ENCODE measurements at regions not wholly inside any gene's neighbourhood (a gene's known extent, or its start where the extent isn't known, plus 50 kb on each side); places are given as distances from the start of the nearest gene placed in this dataset.
"Not testable (repeated sequence)": the region's sequence is repeated elsewhere in the genome, so short reads cannot be mapped to it uniquely, and the experiment has no call there.

GRCh38 chr7:121499624-121500023 is 103.5 kb upstream of the FAM3C start:
- no peaks in the 10 kb centered on the region for H3K27me3 ChIP-seq (ENCODE audit: control insufficient read depth in 1 of 2, insufficient read depth in 2 of 2, low read length in 1 of 2)
- H3K27ac ChIP-seq (ENCODE audit: low read depth in 1 of 2, low read length in 2 of 2), result no peak overlapping the region
- no peak for DNase-seq
- no peak overlapping the region for H3K4me3 ChIP-seq (ENCODE audit: low read length in 2 of 2)
- intact Hi-C loops (cut with DNase I), result loop anchor here in 1 of 2 donors (10.0 kb wide), 1 partner anchor 105 kb away; the partner anchor contains the start of gene FAM3C
- 72 to 77% methylated on average over 4 of the region's 4 CpGs for WGBS, 2 donors
- H3K9me3 ChIP-seq (ENCODE audit: control insufficient read depth, low read length), result no peaks in the 10 kb centered on the region
- H3K36me3 ChIP-seq (ENCODE audit: control insufficient read depth in 1 of 2, insufficient read depth in 2 of 2, low read length in 1 of 2), result no peaks in the 10 kb centered on the region
- no peaks in the 10 kb centered on the region for H3K4me1 ChIP-seq (ENCODE audit: control insufficient read depth in 1 of 2, insufficient read depth in 2 of 2, low read length in 2 of 2)
- no peak for ATAC-seq (ENCODE audit: low FRiP score)

GRCh38 chr7:121498816-121499215 is 102.7 kb upstream of the FAM3C start:
- H3K9me3 ChIP-seq (ENCODE audit: control insufficient read depth, low read length), result no peaks in the 10 kb centered on the region
- no peaks in the 10 kb centered on the region for H3K27me3 ChIP-seq (ENCODE audit: control insufficient read depth in 1 of 2, insufficient read depth in 2 of 2, low read length in 1 of 2)
- intact Hi-C loops (cut with DNase I), result no loop called here

GRCh38 chr7:121497545-121497944 is 101.4 kb upstream of the FAM3C start:
- H3K27me3 ChIP-seq (ENCODE audit: control insufficient read depth in 1 of 2, insufficient read depth in 2 of 2, low read length in 1 of 2); intact Hi-C loops (cut with DNase I); H3K36me3 ChIP-seq (ENCODE audit: control insufficient read depth in 1 of 2, insufficient read depth in 2 of 2, low read length in 1 of 2); H3K4me1 ChIP-seq (ENCODE audit: control insufficient read depth in 1 of 2, insufficient read depth in 2 of 2, low read length in 2 of 2); DNase-seq; H3K9me3 ChIP-seq (ENCODE audit: control insufficient read depth, low read length); H3K27ac ChIP-seq (ENCODE audit: low read depth in 1 of 2, low read length in 2 of 2); ATAC-seq (ENCODE audit: low FRiP score); H3K4me3 ChIP-seq (ENCODE audit: low read length in 2 of 2): not testable (repeated sequence)
- WGBS, 2 donors, result 63 to 71% methylated on average over 4 of the region's 4 CpGs

More at GRCh38 chr7:121498816-121499215, 102.7 kb upstream of the FAM3C start:
- no peak overlapping the region for H3K4me3 ChIP-seq (ENCODE audit: low read length in 2 of 2)
- no peaks in the 10 kb centered on the region for H3K4me1 ChIP-seq (ENCODE audit: control insufficient read depth in 1 of 2, insufficient read depth in 2 of 2, low read length in 2 of 2)
- 83 to 84% methylated on average over 1 of the region's 1 CpG for WGBS, 2 donors
- H3K27ac ChIP-seq (ENCODE audit: low read depth in 1 of 2, low read length in 2 of 2), result no peak overlapping the region
- ATAC-seq (ENCODE audit: low FRiP score), result no peak
- H3K36me3 ChIP-seq (ENCODE audit: control insufficient read depth in 1 of 2, insufficient read depth in 2 of 2, low read length in 1 of 2), result no peaks in the 10 kb centered on the region
- no peak for DNase-seq

- no peak for ATAC-seq (ENCODE audit: low FRiP score)
- Histone ChIP-seq H3K4me3 (ENCODE audit: low read length in 2 of 2) (no peak overlapping the region), H3K4me1 (ENCODE audit: control insufficient read depth in 1 of 2, insufficient read depth in 2 of 2, low read length in 2 of 2) (no peaks in the 10 kb centered on the region), H3K27ac (ENCODE audit: low read depth in 1 of 2, low read length in 2 of 2) (no peak overlapping the region), H3K9me3 (ENCODE audit: control insufficient read depth, low read length) (no peaks in the 10 kb centered on the region), H3K36me3 (ENCODE audit: control insufficient read depth in 1 of 2, insufficient read depth in 2 of 2, low read length in 1 of 2) (no peaks in the 10 kb centered on the region), H3K27me3 (ENCODE audit: control insufficient read depth in 1 of 2, insufficient read depth in 2 of 2, low read length in 1 of 2) (no peaks in the 10 kb centered on the region)
- intact Hi-C loops (cut with DNase I), result no loop called here
- no peak for DNase-seq
These were observed 98.4 kb upstream of the FAM3C start for GRCh38 chr7:121494516-121494915.

GRCh38 chr7:121493553-121493952 is 97.4 kb upstream of the FAM3C start:
- DNase-seq, result no peak
- Histone ChIP-seq H3K36me3 (ENCODE audit: control insufficient read depth in 1 of 2, insufficient read depth in 2 of 2, low read length in 1 of 2) (no peaks in the 10 kb centered on the region), H3K4me1 (ENCODE audit: control insufficient read depth in 1 of 2, insufficient read depth in 2 of 2, low read length in 2 of 2) (no peaks in the 10 kb centered on the region), H3K4me3 (ENCODE audit: low read length in 2 of 2) (no peak overlapping the region), H3K9me3 (ENCODE audit: control insufficient read depth, low read length) (no peaks in the 10 kb centered on the region), H3K27me3 (ENCODE audit: control insufficient read depth in 1 of 2, insufficient read depth in 2 of 2, low read length in 1 of 2) (no peaks in the 10 kb centered on the region), H3K27ac (ENCODE audit: low read depth in 1 of 2, low read length in 2 of 2) (no peak overlapping the region)
- intact Hi-C loops (cut with DNase I), result no loop called here
- 56 to 67% methylated on average over 1 of the region's 1 CpG for WGBS, 2 donors
- no peak for ATAC-seq (ENCODE audit: low FRiP score)

- 63 to 77% methylated on average over 5 of the region's 5 CpGs for WGBS, 2 donors
These were observed 94.2 kb upstream of the FAM3C start for GRCh38 chr7:121490309-121490708.

GRCh38 chr7:121489440-121489839 is 93.3 kb upstream of the FAM3C start:
- Histone ChIP-seq H3K4me3 (ENCODE audit: low read length in 2 of 2) (no peak overlapping the region), H3K27ac (ENCODE audit: low read depth in 1 of 2, low read length in 2 of 2) (no peak overlapping the region), H3K27me3 (ENCODE audit: control insufficient read depth in 1 of 2, insufficient read depth in 2 of 2, low read length in 1 of 2) (no peaks in the 10 kb centered on the region), H3K36me3 (ENCODE audit: control insufficient read depth in 1 of 2, insufficient read depth in 2 of 2, low read length in 1 of 2) (no peaks in the 10 kb centered on the region), H3K4me1 (ENCODE audit: control insufficient read depth in 1 of 2, insufficient read depth in 2 of 2, low read length in 2 of 2) (no peaks in the 10 kb centered on the region), H3K9me3 (ENCODE audit: control insufficient read depth, low read length) (no peaks in the 10 kb centered on the region)
- intact Hi-C loops (cut with DNase I), result no loop called here
- ATAC-seq (ENCODE audit: low FRiP score) (no peak), DNase-seq (no peak)
- 87 to 90% methylated on average over 2 of the region's 2 CpGs for WGBS, 2 donors

More at GRCh38 chr7:121490309-121490708, 94.2 kb upstream of the FAM3C start:
- Histone ChIP-seq H3K4me3 (ENCODE audit: low read length in 2 of 2) (no peak overlapping the region), H3K4me1 (ENCODE audit: control insufficient read depth in 1 of 2, insufficient read depth in 2 of 2, low read length in 2 of 2) (no peaks in the 10 kb centered on the region), H3K36me3 (ENCODE audit: control insufficient read depth in 1 of 2, insufficient read depth in 2 of 2, low read length in 1 of 2) (no peaks in the 10 kb centered on the region), H3K27me3 (ENCODE audit: control insufficient read depth in 1 of 2, insufficient read depth in 2 of 2, low read length in 1 of 2) (no peaks in the 10 kb centered on the region), H3K9me3 (ENCODE audit: control insufficient read depth, low read length) (no peaks in the 10 kb centered on the region), H3K27ac (ENCODE audit: low read depth in 1 of 2, low read length in 2 of 2) (no peak overlapping the region)
- ATAC-seq (ENCODE audit: low FRiP score) (no peak), DNase-seq (no peak)
- intact Hi-C loops (cut with DNase I), result no loop called here

- Histone ChIP-seq H3K4me1 (ENCODE audit: control insufficient read depth in 1 of 2, insufficient read depth in 2 of 2, low read length in 2 of 2) (no peaks in the 10 kb centered on the region), H3K9me3 (ENCODE audit: control insufficient read depth, low read length) (no peaks in the 10 kb centered on the region), H3K36me3 (ENCODE audit: control insufficient read depth in 1 of 2, insufficient read depth in 2 of 2, low read length in 1 of 2) (no peaks in the 10 kb centered on the region), H3K4me3 (ENCODE audit: low read length in 2 of 2) (no peak overlapping the region), H3K27ac (ENCODE audit: low read depth in 1 of 2, low read length in 2 of 2) (no peak overlapping the region), H3K27me3 (ENCODE audit: control insufficient read depth in 1 of 2, insufficient read depth in 2 of 2, low read length in 1 of 2) (no peaks in the 10 kb centered on the region)
- WGBS, 2 donors, result 89% methylated on average over 3 of the region's 3 CpGs
- DNase-seq, result no peak
- ATAC-seq (ENCODE audit: low FRiP score), result no peak
- intact Hi-C loops (cut with DNase I), result no loop called here
These were observed 92.1 kb upstream of the FAM3C start for GRCh38 chr7:121488111-121488650.

GRCh38 chr7:121486590-121486989 is 90.5 kb upstream of the FAM3C start:
- Histone ChIP-seq H3K36me3 (ENCODE audit: control insufficient read depth in 1 of 2, insufficient read depth in 2 of 2, low read length in 1 of 2) (no peaks in the 10 kb centered on the region), H3K9me3 (ENCODE audit: control insufficient read depth, low read length) (no peaks in the 10 kb centered on the region), H3K27ac (ENCODE audit: low read depth in 1 of 2, low read length in 2 of 2) (no peak overlapping the region), H3K4me3 (ENCODE audit: low read length in 2 of 2) (no peak overlapping the region), H3K27me3 (ENCODE audit: control insufficient read depth in 1 of 2, insufficient read depth in 2 of 2, low read length in 1 of 2) (no peaks in the 10 kb centered on the region), H3K4me1 (ENCODE audit: control insufficient read depth in 1 of 2, insufficient read depth in 2 of 2, low read length in 2 of 2) (no peaks in the 10 kb centered on the region)
- ATAC-seq (ENCODE audit: low FRiP score) (no peak), DNase-seq (no peak)
- 55 to 62% methylated on average over 1 of the region's 1 CpG for WGBS, 2 donors
- intact Hi-C loops (cut with DNase I), result no loop called here

Measured in aorta (tissue), 5 donors.